ENCODE measurements at regions not wholly inside any gene's neighbourhood (a gene's known extent, or its start where the extent isn't known, plus 50 kb on each side); places are given as distances from the start of the nearest gene placed in this dataset.
"Not testable (repeated sequence)": the region's sequence is repeated elsewhere in the genome, so short reads cannot be mapped to it uniquely, and the experiment has no call there.

- H3K9ac ChIP-seq (ENCODE audit: insufficient read depth, low read length); H4K20me1 ChIP-seq (ENCODE audit: control insufficient read depth, extremely low read depth, insufficient read depth, low read length); H3K4me2 ChIP-seq (ENCODE audit: extremely low read depth, insufficient read depth, low read length); DNase-seq (ENCODE audit: low read depth in 2 of 2); H3K36me3 ChIP-seq (ENCODE audit: control insufficient read depth, insufficient read depth, low read length); H3K9me3 ChIP-seq (ENCODE audit: control insufficient read depth, insufficient read depth, low read depth, low read length); H3K4me1 ChIP-seq (ENCODE audit: control insufficient read depth, extremely low read depth, insufficient read depth, low read length); H2AFZ ChIP-seq (ENCODE audit: low read length); H3K79me2 ChIP-seq (ENCODE audit: control insufficient read depth, insufficient read depth, low read length); H3K27me3 ChIP-seq (ENCODE audit: control insufficient read depth, insufficient read depth, low read length); H3K27ac ChIP-seq (ENCODE audit: insufficient read depth, low read length); H3K4me3 ChIP-seq (replicated peaks in 1 of 4; ENCODE audit: control extremely low read depth in 1 of 4, insufficient read depth in 1 of 4, low read depth in 3 of 4, low read length in 4 of 4): not testable (repeated sequence)
These were observed 102.8 kb upstream of the KCNMA1 start for GRCh38 chr10:77740396-77740795.

GRCh38 chr10:77738496-77739158, 101.0 kb upstream of the KCNMA1 start:
- Histone ChIP-seq H3K9me3 (ENCODE audit: control insufficient read depth, insufficient read depth, low read depth, low read length) (no peaks in the 10 kb centered on the region), H3K27ac (ENCODE audit: insufficient read depth, low read length) (no peak overlapping the region)
- TF ChIP-seq EZH2 (IDR thresholded peaks at IDR 0.05; ENCODE audit: low read length, missing control alignments) (no peak), CTCF (conservative IDR thresholded peaks at IDR 0.05 in 1 of 2, IDR thresholded peaks at IDR 0.05 in 1 of 2; ENCODE audit: low read depth in 1 of 2, low read length in 2 of 2) (no peak)

GRCh38 chr10:77737608-77738007, 100.0 kb upstream of the KCNMA1 start:
- no peak overlapping the region for H3K4me2 ChIP-seq (ENCODE audit: extremely low read depth, insufficient read depth, low read length)
- no peaks in the 10 kb centered on the region for H3K27me3 ChIP-seq (ENCODE audit: control insufficient read depth, insufficient read depth, low read length)
- H3K4me1 ChIP-seq (ENCODE audit: control insufficient read depth, extremely low read depth, insufficient read depth, low read length) = no peaks in the 10 kb centered on the region
- DNase-seq (ENCODE audit: low read depth in 2 of 2) = peak; percentile 90 to 97
- no peak overlapping the region for H3K9ac ChIP-seq (ENCODE audit: insufficient read depth, low read length)
- no peaks in the 10 kb centered on the region for H3K79me2 ChIP-seq (ENCODE audit: control insufficient read depth, insufficient read depth, low read length)
- no peak for TF ChIP-seq EZH2 (IDR thresholded peaks at IDR 0.05; ENCODE audit: low read length, missing control alignments)
- no peak overlapping the region for H2AFZ ChIP-seq (ENCODE audit: low read length)
- no peak overlapping the region for H3K4me3 ChIP-seq (replicated peaks in 1 of 4; ENCODE audit: control extremely low read depth in 1 of 4, insufficient read depth in 1 of 4, low read depth in 3 of 4, low read length in 4 of 4)
- H3K9me3 ChIP-seq (ENCODE audit: control insufficient read depth, insufficient read depth, low read depth, low read length) = no peaks in the 10 kb centered on the region
- no peaks in the 10 kb centered on the region for H4K20me1 ChIP-seq (ENCODE audit: control insufficient read depth, extremely low read depth, insufficient read depth, low read length)
- H3K27ac ChIP-seq (ENCODE audit: insufficient read depth, low read length) = no peak overlapping the region
- H3K36me3 ChIP-seq (ENCODE audit: control insufficient read depth, insufficient read depth, low read length) = no peaks in the 10 kb centered on the region

More at GRCh38 chr10:77738496-77739158, 101.0 kb upstream of the KCNMA1 start:
- H3K4me2 ChIP-seq (ENCODE audit: extremely low read depth, insufficient read depth, low read length) = no peak overlapping the region
- no peaks in the 10 kb centered on the region for H3K36me3 ChIP-seq (ENCODE audit: control insufficient read depth, insufficient read depth, low read length)
- H2AFZ ChIP-seq (ENCODE audit: low read length) = no peak overlapping the region
- DNase-seq (ENCODE audit: low read depth in 2 of 2) = no peak
- no peaks in the 10 kb centered on the region for H3K4me1 ChIP-seq (ENCODE audit: control insufficient read depth, extremely low read depth, insufficient read depth, low read length)
- no peak overlapping the region for H3K4me3 ChIP-seq (replicated peaks in 1 of 4; ENCODE audit: control extremely low read depth in 1 of 4, insufficient read depth in 1 of 4, low read depth in 3 of 4, low read length in 4 of 4)
- H3K9ac ChIP-seq (ENCODE audit: insufficient read depth, low read length) = no peak overlapping the region
- no peaks in the 10 kb centered on the region for H4K20me1 ChIP-seq (ENCODE audit: control insufficient read depth, extremely low read depth, insufficient read depth, low read length)
- no peaks in the 10 kb centered on the region for H3K79me2 ChIP-seq (ENCODE audit: control insufficient read depth, insufficient read depth, low read length)
- H3K27me3 ChIP-seq (ENCODE audit: control insufficient read depth, insufficient read depth, low read length) = no peaks in the 10 kb centered on the region

- H3K4me2 ChIP-seq (ENCODE audit: extremely low read depth, insufficient read depth, low read length); H3K36me3 ChIP-seq (ENCODE audit: control insufficient read depth, insufficient read depth, low read length); H3K27me3 ChIP-seq (ENCODE audit: control insufficient read depth, insufficient read depth, low read length); H3K9me3 ChIP-seq (ENCODE audit: control insufficient read depth, insufficient read depth, low read depth, low read length); H3K4me1 ChIP-seq (ENCODE audit: control insufficient read depth, extremely low read depth, insufficient read depth, low read length); H3K9ac ChIP-seq (ENCODE audit: insufficient read depth, low read length); H3K79me2 ChIP-seq (ENCODE audit: control insufficient read depth, insufficient read depth, low read length); H4K20me1 ChIP-seq (ENCODE audit: control insufficient read depth, extremely low read depth, insufficient read depth, low read length); H3K4me3 ChIP-seq (replicated peaks in 1 of 4; ENCODE audit: control extremely low read depth in 1 of 4, insufficient read depth in 1 of 4, low read depth in 3 of 4, low read length in 4 of 4); H2AFZ ChIP-seq (ENCODE audit: low read length); H3K27ac ChIP-seq (ENCODE audit: insufficient read depth, low read length): not testable (repeated sequence)
- peak in 1 of 2 donors; percentile 24 for DNase-seq (ENCODE audit: low read depth in 2 of 2)
These were observed 97.5 kb upstream of the KCNMA1 start for GRCh38 chr10:77735136-77735535.
